Thymus (tissue), 11 donors: ENCODE measurements at regions not wholly inside any gene's neighbourhood (a gene's known extent, or its start where the extent isn't known, plus 50 kb on each side); places are given as distances from the start of the nearest gene placed in this dataset.

Source experiments
- DNase-seq, 9 donors: peaks; one replicate each; pipeline ENCODE4 v3.0.0-alpha.2; 2013; ENCODE audit warnings: low spot score in 9 of 9, low read depth in 6 of 9, missing footprints in 1 of 9
- H3K27ac ChIP-seq, 2 donors: one replicate each; pipeline ENCODE4 v1.5.1; 2013; ENCODE audit warnings: control low read depth in 1 of 2, low read depth in 1 of 2, low read length in 1 of 2, mild to moderate bottlenecking in 1 of 2, moderate library complexity in 1 of 2
- H3K27me3 ChIP-seq, 2 donors: one replicate each; pipeline ENCODE4 v1.5.1; 2013; ENCODE audit warnings: low read length in 1 of 2; ENCODE audit not compliant: control insufficient read depth in 2 of 2, insufficient read depth in 1 of 2
- H3K36me3 ChIP-seq, 2 donors: one replicate each; pipeline ENCODE4 v1.5.1; 2013; ENCODE audit warnings: low read length in 1 of 2, mild to moderate bottlenecking in 1 of 2, moderate library complexity in 1 of 2; ENCODE audit not compliant: control insufficient read depth in 2 of 2, insufficient read depth in 2 of 2
- H3K4me1 ChIP-seq, 2 donors: one replicate each; pipeline ENCODE4 v1.5.1; 2013; ENCODE audit warnings: low read length in 2 of 2; ENCODE audit not compliant: control insufficient read depth in 2 of 2, insufficient read depth in 2 of 2
- H3K4me3 ChIP-seq, 2 donors: one replicate each; pipeline ENCODE4 v1.5.1; 2013; ENCODE audit warnings: low read length in 2 of 2, control low read depth in 1 of 2, mild to moderate bottlenecking in 1 of 2
- H3K9me3 ChIP-seq, 2 donors: one replicate each; pipeline ENCODE4 v1.5.1; 2013; ENCODE audit warnings: low read length in 1 of 2, mild to moderate bottlenecking in 1 of 2; ENCODE audit not compliant: control insufficient read depth in 2 of 2, insufficient read depth in 1 of 2
- WGBS: extraction: QIAGEN DNeasy Blood & Tissue Kit; methylation state at CpG from one replicate; pipeline ENCODE4 v1.1.7; 2013; 5-methylcytosine and 5-hydroxymethylcytosine counted together
- donor health status: healthy.

DNA sequence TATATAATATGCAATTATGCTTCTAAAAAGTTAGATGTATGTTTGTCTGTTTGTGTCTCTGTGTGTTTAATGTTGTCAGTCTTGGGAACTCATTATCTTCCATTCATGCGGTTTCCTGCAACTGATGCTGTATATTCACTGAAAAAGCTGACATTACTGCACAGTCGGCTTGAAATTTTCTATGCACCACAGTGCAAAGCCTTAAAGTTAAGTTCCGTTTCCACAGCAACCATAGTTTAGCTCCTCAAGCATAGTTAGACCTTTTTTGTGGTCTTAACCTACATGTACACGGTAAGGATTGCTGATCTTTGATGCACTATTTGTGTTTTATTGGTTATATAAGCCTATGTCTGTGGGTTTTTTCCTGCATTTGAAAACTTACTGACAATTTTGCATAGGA lies 309.4 kb downstream of the KCNC2 start:
- Histone ChIP-seq H3K4me3 (no peak overlapping the region), H3K27ac (no peak overlapping the region), H3K9me3 (no peaks in the 10 kb centered on the region), H3K4me1 (peaks cover 3 to 12% of the 10 kb centered on the region in 2 donors), H3K27me3 (no peaks in the 10 kb centered on the region), H3K36me3 (no peaks in the 10 kb centered on the region)
- WGBS = 31% methylated on average over 4 of the region's 4 CpGs
- DNase-seq = peak in 8 of 9 donors; percentile 2 to 77 (median 39)

DNA sequence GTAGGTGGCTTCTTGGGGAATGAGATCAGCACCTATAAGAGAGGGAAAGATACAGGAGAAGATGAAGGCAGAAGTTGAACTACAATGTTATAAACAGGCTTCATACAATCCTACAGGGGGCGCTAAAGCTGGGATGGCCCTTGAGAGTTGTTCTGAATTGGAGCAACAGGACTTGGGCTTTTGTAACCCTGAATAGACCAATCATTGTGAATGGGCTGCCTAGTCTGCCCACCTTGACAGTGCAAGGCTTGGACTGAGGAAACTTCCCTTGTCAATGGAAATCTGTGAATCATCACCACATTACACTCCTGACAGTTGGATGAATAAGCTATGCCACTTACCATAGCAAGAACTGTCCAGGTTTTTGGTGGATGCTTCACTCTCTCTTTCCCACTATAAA lies 306.1 kb downstream of the KCNC2 start:
- no peaks in the 10 kb centered on the region for H3K27me3 ChIP-seq
- 14% methylated on average over 1 of the region's 1 CpG for WGBS
- no peaks in the 10 kb centered on the region for H3K9me3 ChIP-seq
- no peak overlapping the region for H3K4me3 ChIP-seq
- no peak overlapping the region for H3K27ac ChIP-seq
- no peak for DNase-seq
- H3K36me3 ChIP-seq = no peaks in the 10 kb centered on the region
- H3K4me1 ChIP-seq = peaks cover 3 to 8% of the 10 kb centered on the region in 2 donors

DNA sequence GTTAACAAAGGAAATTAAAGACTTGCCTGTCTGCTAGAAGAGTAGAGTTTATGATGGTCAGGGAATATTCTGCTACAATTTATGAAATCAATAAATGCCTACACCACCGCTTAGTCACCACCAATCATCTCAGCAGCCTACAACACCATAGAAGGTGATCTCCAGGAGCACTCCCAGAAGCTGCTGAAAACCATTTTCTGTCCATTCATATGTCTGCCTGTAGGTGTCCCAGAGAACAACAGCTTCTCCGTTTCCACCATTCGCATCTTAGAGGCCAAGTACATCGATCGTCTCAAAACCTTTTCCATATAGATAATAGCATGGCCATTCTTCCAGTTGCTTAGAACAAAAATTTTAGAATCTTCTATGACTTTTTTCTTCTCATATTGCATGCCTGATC lies 303.4 kb downstream of the KCNC2 start:
- H3K36me3 ChIP-seq = no peaks in the 10 kb centered on the region
- H3K4me1 ChIP-seq = no peaks in the 10 kb centered on the region
- no peak overlapping the region for H3K27ac ChIP-seq
- no peaks in the 10 kb centered on the region for H3K27me3 ChIP-seq
- no peak overlapping the region for H3K4me3 ChIP-seq
- H3K9me3 ChIP-seq = no peaks in the 10 kb centered on the region
- 92% methylated on average over 5 of the region's 5 CpGs for WGBS
- no peak for DNase-seq

DNA sequence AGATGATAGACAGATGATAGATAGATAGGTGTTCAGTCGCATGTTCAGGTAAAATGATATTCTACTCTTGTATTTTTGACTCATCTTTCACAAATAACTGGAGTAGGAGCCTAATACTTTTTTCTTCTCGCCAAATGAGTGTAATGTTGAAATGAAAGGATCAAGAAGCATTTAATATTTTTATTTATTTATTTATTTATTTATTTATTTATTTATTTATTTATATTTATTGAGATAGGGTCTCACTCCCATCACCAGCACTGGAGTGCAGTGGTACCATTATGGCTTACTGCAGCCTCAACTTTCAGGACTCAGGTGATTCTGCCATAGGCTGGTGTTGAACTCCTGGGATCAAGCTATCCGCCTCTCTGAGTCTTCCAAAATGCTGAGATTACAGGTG lies 298.8 kb downstream of the KCNC2 start:
- no peaks in the 10 kb centered on the region for H3K36me3 ChIP-seq
- WGBS = 97% methylated on average over 3 of the region's 3 CpGs
- H3K4me3 ChIP-seq = no peak overlapping the region
- no peak overlapping the region for H3K27ac ChIP-seq
- H3K4me1 ChIP-seq = no peaks in the 10 kb centered on the region
- H3K9me3 ChIP-seq = no peaks in the 10 kb centered on the region
- no peak for DNase-seq
- no peaks in the 10 kb centered on the region for H3K27me3 ChIP-seq

DNA sequence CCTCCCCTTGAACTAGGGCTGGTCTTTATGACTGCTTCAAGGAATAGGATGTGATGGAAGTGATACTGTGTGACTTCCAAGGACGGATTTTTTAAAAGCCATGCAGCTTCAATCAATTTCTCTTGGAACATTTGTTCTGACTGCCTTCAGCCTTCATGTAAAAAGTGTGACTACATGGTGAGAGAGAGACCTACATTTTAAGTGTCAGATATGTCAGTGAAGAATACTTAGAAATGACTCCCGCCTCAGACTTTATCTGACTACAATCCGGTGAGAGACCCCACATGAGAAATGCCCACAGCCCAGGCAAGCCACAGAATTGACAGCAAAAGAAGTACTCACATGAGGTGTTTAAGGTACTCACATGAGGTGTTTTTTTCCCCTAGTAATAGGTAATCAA lies 295.3 kb downstream of the KCNC2 start:
- Histone ChIP-seq H3K27me3 (no peaks in the 10 kb centered on the region), H3K4me1 (no peaks in the 10 kb centered on the region), H3K4me3 (no peak overlapping the region), H3K9me3 (no peaks in the 10 kb centered on the region), H3K36me3 (no peaks in the 10 kb centered on the region), H3K27ac (no peak overlapping the region)
- no peak for DNase-seq
- 62% methylated on average over 3 of the region's 3 CpGs for WGBS

DNA sequence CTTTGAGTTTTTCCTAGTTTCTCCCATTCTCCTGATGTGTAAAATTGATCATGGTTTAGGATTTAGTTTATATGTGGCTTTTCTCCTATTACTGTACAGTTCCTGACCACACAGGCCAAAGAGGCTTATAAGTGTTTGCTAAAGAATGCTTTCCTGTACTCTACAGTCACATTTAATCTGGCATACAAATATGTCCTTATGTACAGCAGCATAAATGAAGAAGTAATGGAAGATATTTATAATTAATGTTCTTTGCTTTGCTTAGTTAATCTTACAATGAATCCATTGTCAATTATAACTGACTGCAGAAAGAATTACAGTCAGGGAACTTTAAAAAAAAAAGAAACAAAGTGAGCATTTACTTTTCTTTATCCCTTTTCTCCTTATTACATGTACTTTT lies 293.9 kb downstream of the KCNC2 start:
- Histone ChIP-seq H3K4me1 (no peaks in the 10 kb centered on the region), H3K36me3 (no peaks in the 10 kb centered on the region), H3K4me3 (no peak overlapping the region), H3K27me3 (no peaks in the 10 kb centered on the region), H3K27ac (no peak overlapping the region), H3K9me3 (no peaks in the 10 kb centered on the region)
- DNase-seq = no peak

DNA sequence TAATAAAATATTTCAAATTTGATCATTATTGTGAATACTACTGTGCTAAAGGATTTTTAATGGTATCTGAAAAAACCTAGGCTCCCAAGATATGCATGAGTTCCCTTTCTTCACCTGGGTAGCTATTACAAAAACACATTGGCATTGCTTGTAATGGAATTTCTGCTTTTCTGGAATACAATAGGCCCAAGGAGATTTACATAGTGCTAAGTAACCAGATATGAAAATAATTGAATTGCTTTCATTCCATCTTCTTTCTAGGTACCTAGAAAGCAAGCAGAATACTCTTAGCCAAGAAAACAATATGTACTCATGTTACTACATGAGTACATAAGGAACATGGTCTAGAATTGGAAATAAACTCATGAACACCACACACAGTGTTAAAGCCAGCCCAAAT lies 291.9 kb downstream of the KCNC2 start:
- Histone ChIP-seq H3K27ac (no peak overlapping the region), H3K36me3 (no peaks in the 10 kb centered on the region), H3K27me3 (no peaks in the 10 kb centered on the region), H3K4me1 (no peaks in the 10 kb centered on the region), H3K4me3 (no peak overlapping the region), H3K9me3 (peaks cover 0 to 9% of the 10 kb centered on the region in 2 donors)
- DNase-seq = no peak

DNA sequence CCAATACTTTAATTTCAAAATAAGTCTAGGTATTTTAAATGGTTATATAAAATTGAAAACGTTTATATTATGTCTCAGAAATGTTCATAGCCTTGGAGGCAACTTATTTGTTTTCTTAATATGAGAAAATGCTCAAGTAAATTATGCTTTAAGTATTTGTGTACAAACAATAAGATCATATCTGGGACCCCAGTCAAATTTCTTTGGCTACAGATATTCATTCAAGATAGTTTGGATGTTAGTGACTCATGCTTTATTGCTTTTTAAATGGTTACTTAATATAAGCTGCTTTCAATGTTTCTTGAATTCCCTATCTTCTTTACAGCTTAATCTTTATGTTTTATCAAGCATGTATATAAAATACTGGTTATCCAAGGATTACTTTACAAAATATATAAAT lies 291.3 kb downstream of the KCNC2 start:
- Histone ChIP-seq H3K36me3 (no peaks in the 10 kb centered on the region), H3K27me3 (no peaks in the 10 kb centered on the region), H3K27ac (no peak overlapping the region), H3K4me3 (no peak overlapping the region), H3K9me3 (peaks cover 0 to 14% of the 10 kb centered on the region in 2 donors), H3K4me1 (no peaks in the 10 kb centered on the region)
- DNase-seq = no peak
- 49% methylated on average over 1 of the region's 1 CpG for WGBS

DNA sequence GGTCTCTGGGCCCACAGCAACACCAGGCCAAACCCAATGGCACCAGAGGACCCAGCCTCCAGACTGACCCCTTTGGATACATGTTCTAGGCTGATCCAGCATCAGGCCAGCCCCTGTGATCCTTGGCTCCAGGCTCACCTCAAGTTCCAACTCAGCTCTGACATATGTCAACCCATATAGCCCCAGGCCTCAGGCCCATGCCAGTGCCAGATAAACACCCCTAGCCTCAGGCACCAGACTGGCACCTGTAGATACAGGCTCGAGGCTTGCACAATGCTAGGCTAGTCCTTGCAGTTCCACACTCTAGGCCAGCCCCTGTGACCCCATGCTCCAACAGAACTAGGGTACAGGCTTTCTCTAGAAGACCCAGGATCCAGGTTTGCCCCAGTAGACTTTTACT lies 287.5 kb downstream of the KCNC2 start:
- H3K9me3 ChIP-seq = peaks cover 0 to 14% of the 10 kb centered on the region in 2 donors
- H3K27me3 ChIP-seq = no peaks in the 10 kb centered on the region
- H3K36me3 ChIP-seq = no peaks in the 10 kb centered on the region
- no peaks in the 10 kb centered on the region for H3K4me1 ChIP-seq
- 78% methylated on average over 1 of the region's 1 CpG for WGBS
- H3K4me3 ChIP-seq = no peak overlapping the region
- H3K27ac ChIP-seq = no peak overlapping the region
- DNase-seq = no peak

DNA sequence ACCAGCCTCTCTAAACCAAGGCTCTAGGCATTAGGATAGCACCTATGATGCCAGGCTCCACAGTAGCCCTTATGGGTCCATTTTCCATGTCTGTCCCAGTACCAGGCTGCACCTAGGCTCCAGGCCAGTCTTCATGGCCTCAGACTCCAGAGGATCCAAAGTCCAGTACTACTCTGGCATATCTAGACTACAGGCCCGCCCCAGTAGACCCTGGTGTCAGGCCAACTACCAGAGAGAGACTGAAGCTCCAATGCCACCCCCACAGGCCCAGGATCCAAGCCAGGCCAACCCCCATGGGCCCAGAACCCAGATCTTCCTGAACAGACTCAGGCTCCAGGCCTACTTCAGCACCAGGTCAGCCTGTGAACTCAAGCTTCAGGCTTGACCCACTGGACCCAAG lies 287.0 kb downstream of the KCNC2 start:
- H3K36me3 ChIP-seq = no peaks in the 10 kb centered on the region
- DNase-seq = no peak
- H3K9me3 ChIP-seq = peaks cover 0 to 14% of the 10 kb centered on the region in 2 donors
- 89% methylated on average over 1 of the region's 1 CpG for WGBS
- no peaks in the 10 kb centered on the region for H3K27me3 ChIP-seq
- no peak overlapping the region for H3K27ac ChIP-seq
- no peak overlapping the region for H3K4me3 ChIP-seq
- H3K4me1 ChIP-seq = no peaks in the 10 kb centered on the region
